ENCODE measurements at regions not wholly inside any gene's neighbourhood (a gene's known extent, or its start where the extent isn't known, plus 50 kb on each side); places are given as distances from the start of the nearest gene placed in this dataset.

GRCh38 chr4:185894481-185894880 lies 82.5 kb upstream of the SORBS2 start:
- no peak for TF ChIP-seq EZH2 (IDR thresholded peaks at IDR 0.05; ENCODE audit: borderline replicate concordance, low read depth, low read length, poor library complexity, severe bottlenecking)
- no peak for TF ChIP-seq CTCF (conservative IDR thresholded peaks at IDR 0.05; ENCODE audit: low read depth, low read length)

All from A673 (cell line).